Testis (tissue), 2 donors: ENCODE measurements at regions not wholly inside any gene's neighbourhood (a gene's known extent, or its start where the extent isn't known, plus 50 kb on each side); places are given as distances from the start of the nearest gene placed in this dataset.

Experiments
- DNase-seq: peaks from one replicate; pipeline ENCODE4 v3.0.0-alpha.2; 2019
- H3K27ac ChIP-seq, 2 donors: fragments of 200-600 bp; sonication (generic); one replicate each; pipeline ENCODE4 v1.5.1; 2019
- H3K27me3 ChIP-seq: fragments of 200-600 bp; sonication (generic); one replicate; pipeline ENCODE4 v1.5.1; 2019
- H3K36me3 ChIP-seq: fragments of 200-600 bp; sonication (generic); one replicate; pipeline ENCODE4 v1.5.1; 2017; ENCODE audit warnings: low read depth; ENCODE audit errors: missing control alignments
- H3K4me1 ChIP-seq: fragments of 200-600 bp; sonication (generic); one replicate; pipeline ENCODE4 v1.5.1; 2019
- H3K4me3 ChIP-seq, 2 donors: fragments of 200-600 bp; sonication (generic); one replicate each; pipeline ENCODE4 v1.5.1; 2017 to 2019
- H3K9me3 ChIP-seq: fragments of 200-600 bp; sonication (generic); one replicate; pipeline ENCODE4 v1.5.1; 2017
- CTCF ChIP-seq, 3 experiments: fragments of 450-650 bp in 2 of 3; fragments of 200-600 bp in 1 of 3; sonication (generic) in 1 of 3; IDR thresholded peaks; one replicate each; pipeline ENCODE4 v1.5.1; 2016 to 2019; ENCODE audit warnings: antibody characterized with exemption in 3 of 3, mild to moderate bottlenecking in 2 of 3, moderate library complexity in 1 of 3
- POLR2A ChIP-seq: fragments of 450-650 bp; IDR thresholded peaks from one replicate; pipeline ENCODE4 v1.6.1; 2017; ENCODE audit warnings: antibody characterized with exemption, mild to moderate bottlenecking, moderate library complexity
- WGBS, 2 donors: methylation state at CpG; one replicate each; pipeline ENCODE4 v1.1.5; 2018; 5-methylcytosine and 5-hydroxymethylcytosine counted together
- intact Hi-C: fragments of 100-400 bp; cut with DNase I; formaldehyde crosslinking; loops from one replicate; pipeline ENCODE4 v1.15.1; 2023; ENCODE audit warnings: low total_unique reads

- H3K4me1 ChIP-seq, result no peaks in the 10 kb centered on the region
- intact Hi-C loops, result no loop called here
- H3K36me3 ChIP-seq, result no peaks in the 10 kb centered on the region
- no peak for TF ChIP-seq CTCF (IDR thresholded peaks at IDR 0.05)
- TF ChIP-seq POLR2A, result no peak
- no peaks in the 10 kb centered on the region for H3K9me3 ChIP-seq
- no peak overlapping the region for H3K27ac ChIP-seq
- H3K27me3 ChIP-seq, result no peaks in the 10 kb centered on the region
- H3K4me3 ChIP-seq, result no peak overlapping the region
- no peak for DNase-seq
Observed at GRCh38 chr7:24123076-24123475, 160.9 kb upstream of the NPY start.

GRCh38 chr7:24125765-24126164 is 158.2 kb upstream of the NPY start:
- WGBS, 2 donors, result 81 to 95% methylated on average over 1 of the region's 1 CpG

GRCh38 chr7:24127930-24128329 is 156.1 kb upstream of the NPY start:
- no peak overlapping the region for H3K4me3 ChIP-seq
- H3K27me3 ChIP-seq, result no peaks in the 10 kb centered on the region
- no peaks in the 10 kb centered on the region for H3K4me1 ChIP-seq
- H3K27ac ChIP-seq, result no peak overlapping the region
- 77 to 80% methylated on average over 3 of the region's 3 CpGs for WGBS, 2 donors
- H3K36me3 ChIP-seq, result no peaks in the 10 kb centered on the region
- no peaks in the 10 kb centered on the region for H3K9me3 ChIP-seq
- intact Hi-C loops, result no loop called here
- DNase-seq, result no peak
- TF ChIP-seq CTCF (IDR thresholded peaks at IDR 0.05) (no peak), POLR2A (no peak)

More at GRCh38 chr7:24125765-24126164, 158.2 kb upstream of the NPY start:
- no peaks in the 10 kb centered on the region for H3K9me3 ChIP-seq
- no peak overlapping the region for H3K27ac ChIP-seq
- intact Hi-C loops, result no loop called here
- no peaks in the 10 kb centered on the region for H3K27me3 ChIP-seq
- no peaks in the 10 kb centered on the region for H3K36me3 ChIP-seq
- no peaks in the 10 kb centered on the region for H3K4me1 ChIP-seq
- DNase-seq, result no peak
- TF ChIP-seq POLR2A (no peak), CTCF (IDR thresholded peaks at IDR 0.05) (no peak)
- H3K4me3 ChIP-seq, result no peak overlapping the region

GRCh38 chr7:24129597-24129996 is 154.4 kb upstream of the NPY start:
- intact Hi-C loops, result no loop called here
- DNase-seq, result no peak
- WGBS, 2 donors, result 43 to 73% methylated on average over 2 to 4 of the region's 4 CpGs
- H3K4me1 ChIP-seq, result no peaks in the 10 kb centered on the region
- no peaks in the 10 kb centered on the region for H3K9me3 ChIP-seq
- no peaks in the 10 kb centered on the region for H3K27me3 ChIP-seq
- no peak overlapping the region for H3K4me3 ChIP-seq
- no peaks in the 10 kb centered on the region for H3K36me3 ChIP-seq
- TF ChIP-seq CTCF (IDR thresholded peaks at IDR 0.05) (no peak), POLR2A (no peak)
- H3K27ac ChIP-seq, result no peak overlapping the region

GRCh38 chr7:24130631-24131030 is 153.4 kb upstream of the NPY start:
- DNase-seq, result no peak
- Histone ChIP-seq H3K36me3 (no peaks in the 10 kb centered on the region), H3K4me3 (no peak overlapping the region), H3K9me3 (no peaks in the 10 kb centered on the region), H3K4me1 (no peaks in the 10 kb centered on the region), H3K27me3 (no peaks in the 10 kb centered on the region), H3K27ac (no peak overlapping the region)
- intact Hi-C loops, result no loop called here
- no peak for TF ChIP-seq CTCF (IDR thresholded peaks at IDR 0.05)
